GM12892 (cell line): ENCODE measurements at regions not wholly inside any gene's neighbourhood (a gene's known extent, or its start where the extent isn't known, plus 50 kb on each side); places are given as distances from the start of the nearest gene placed in this dataset.
"Not testable (repeated sequence)": the region's sequence is repeated elsewhere in the genome, so short reads cannot be mapped to it uniquely, and the experiment has no call there.

ENCODE experiments used
- DNase-seq: peaks from one replicate; pipeline ENCODE4 v3.0.0; 2011; ENCODE audit not compliant: insufficient read length
- FAIRE-seq: peaks from 2 replicates; lab custom pipeline; 2011; peaks lifted over from hg19 to GRCh38; lab: Jason Lieb, UNC
- POLR2A ChIP-seq: IDR thresholded peaks from 2 replicates; pipeline ENCODE4 v1.6.1; 2011; ENCODE audit warnings: low read depth, low read length, control low read depth
- POLR2AphosphoS5 ChIP-seq: IDR thresholded peaks from 2 replicates; pipeline ENCODE4 v1.6.1; 2011; ENCODE audit warnings: low read depth, low read length, control low read depth
- TAF1 ChIP-seq: IDR thresholded peaks from 2 replicates; pipeline ENCODE4 v1.6.1; 2011; ENCODE audit warnings: low read depth, mild to moderate bottlenecking, control low read depth, low read length, borderline replicate concordance

DNA sequence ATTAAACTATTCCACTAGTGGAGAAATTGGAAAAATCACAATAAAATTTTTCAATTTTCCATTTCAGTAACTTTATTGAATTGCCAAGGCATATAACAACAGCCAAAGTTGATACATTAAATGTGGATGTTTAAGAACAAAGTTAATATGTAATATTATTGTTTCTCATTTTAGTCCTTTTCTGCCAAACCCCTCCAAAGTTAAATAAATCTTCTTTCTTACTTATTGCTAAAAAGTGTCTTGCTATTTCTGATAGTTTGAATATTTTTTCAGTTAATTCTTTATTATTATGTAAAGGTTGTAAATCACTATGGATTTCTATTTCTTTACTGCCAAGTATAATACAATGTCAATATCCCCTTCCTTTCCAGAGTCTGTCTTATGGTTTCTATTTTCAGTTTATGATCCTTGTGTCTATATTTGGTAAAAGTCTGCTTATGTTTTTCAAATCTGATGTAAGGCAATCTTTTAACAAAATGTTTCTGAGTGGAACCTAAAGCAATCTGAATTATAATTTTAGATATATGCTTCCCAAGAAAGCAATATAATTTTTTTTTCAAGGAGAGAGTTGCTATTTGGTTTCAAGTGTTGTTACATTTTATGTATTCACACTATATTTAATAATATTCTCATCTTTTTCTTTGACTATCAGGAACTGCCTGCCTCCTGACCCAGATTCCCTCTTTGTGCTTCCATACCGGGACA, 80.3 kb upstream of the RHOBTB1 start:
- DNase-seq (no peak), FAIRE-seq (no peak)
- TF ChIP-seq POLR2A = no peak
- TF ChIP-seq POLR2AphosphoS5 = no peak
- TF ChIP-seq TAF1 = no peak

DNA sequence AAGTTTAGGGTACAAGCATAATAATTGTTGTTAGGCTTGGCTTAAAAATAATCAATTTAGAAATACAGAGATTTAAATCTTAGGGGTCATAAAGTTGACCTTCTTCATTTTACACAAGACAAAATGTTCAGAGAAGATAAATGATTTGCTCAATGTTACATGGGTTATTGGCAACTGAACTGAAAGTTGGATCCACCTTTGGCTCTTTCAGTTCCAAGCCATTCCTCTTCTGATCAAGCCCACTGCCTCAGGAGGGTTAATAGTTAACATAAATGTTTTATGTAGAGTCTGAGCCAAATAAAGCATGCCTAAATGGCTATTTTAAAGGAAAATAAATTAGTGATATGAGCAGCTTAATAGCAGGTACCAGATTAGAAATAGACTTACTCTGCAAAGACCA, 79.1 kb upstream of the RHOBTB1 start:
- FAIRE-seq (no peak), DNase-seq (no peak)
- no peak for TF ChIP-seq POLR2AphosphoS5
- no peak for TF ChIP-seq POLR2A
- no peak for TF ChIP-seq TAF1

DNA sequence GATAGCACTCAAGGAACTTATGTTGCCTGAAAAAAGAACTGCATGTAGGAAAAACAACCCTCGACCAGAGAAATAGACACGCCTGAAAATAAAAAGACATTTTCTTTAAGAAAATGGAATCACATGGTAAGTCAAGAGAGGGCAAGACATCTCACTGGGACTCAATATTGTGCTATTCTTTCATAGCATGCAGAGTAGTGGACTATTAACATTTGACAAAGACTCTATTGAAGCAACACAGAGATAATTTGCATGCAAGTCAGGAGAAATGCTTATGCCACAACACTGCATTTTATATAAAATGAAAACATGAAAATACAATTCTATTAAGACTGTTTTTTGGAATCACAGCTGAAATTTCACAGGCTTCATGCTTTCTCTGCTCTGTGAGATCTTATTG, 77.9 kb upstream of the RHOBTB1 start:
- FAIRE-seq (no peak), DNase-seq (no peak)
- no peak for TF ChIP-seq TAF1

DNA sequence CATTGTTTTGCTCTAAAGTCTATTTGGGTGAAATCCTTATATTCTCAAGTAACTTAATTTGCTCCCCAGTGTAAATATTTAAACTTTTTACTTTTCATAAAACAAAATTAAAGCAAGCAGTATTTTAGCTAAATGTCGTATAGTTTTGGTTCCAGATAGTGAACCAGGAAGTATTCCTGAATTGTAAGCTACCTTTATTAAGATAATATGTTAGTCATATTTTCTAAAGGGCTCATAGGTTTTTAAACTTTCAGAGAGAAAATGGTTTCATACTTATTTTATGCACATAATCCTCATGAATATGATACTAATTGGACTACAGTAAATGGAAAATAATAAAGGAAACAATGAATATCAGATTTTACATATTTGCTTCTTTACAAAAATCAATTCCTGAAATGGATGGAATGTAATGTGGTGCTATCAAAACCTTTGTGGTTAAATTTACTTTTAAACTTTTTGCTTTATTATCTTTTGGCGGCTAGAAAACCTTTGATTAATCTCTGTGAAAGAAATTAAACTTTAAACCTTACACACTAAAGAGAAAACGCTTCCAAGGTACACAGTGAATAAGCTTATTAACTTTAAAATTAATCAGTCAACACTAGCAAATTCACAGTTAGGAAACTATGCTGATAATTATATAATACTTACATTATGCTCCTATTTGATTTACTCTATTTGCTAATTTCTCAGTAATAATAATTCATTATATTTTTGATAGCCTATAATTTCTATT, 76.6 kb upstream of the RHOBTB1 start:
- FAIRE-seq (no peak), DNase-seq (no peak)
- TF ChIP-seq POLR2A (no peak), POLR2AphosphoS5 (no peak), TAF1 (no peak)

DNA sequence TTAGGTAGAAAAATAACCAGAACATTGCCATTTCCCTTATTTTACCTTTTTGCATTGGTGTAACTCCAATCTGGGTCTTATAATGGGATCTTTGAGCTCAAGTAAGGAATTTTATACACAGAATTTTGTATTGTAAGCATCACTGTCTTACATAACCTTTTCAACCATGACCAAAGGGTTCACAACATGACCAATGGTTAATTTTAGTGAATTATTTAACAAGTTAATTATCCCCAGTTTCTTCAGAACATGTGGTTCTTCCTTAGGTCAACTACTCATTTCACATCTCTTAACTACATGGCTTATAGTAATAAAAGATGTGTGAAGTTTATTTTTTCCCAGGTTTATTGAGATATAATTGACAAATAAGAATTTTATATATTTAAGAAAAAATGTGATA, 74.2 kb upstream of the RHOBTB1 start:
- no peak for DNase-seq
- TF ChIP-seq POLR2AphosphoS5 = no peak
- no peak for FAIRE-seq

DNA sequence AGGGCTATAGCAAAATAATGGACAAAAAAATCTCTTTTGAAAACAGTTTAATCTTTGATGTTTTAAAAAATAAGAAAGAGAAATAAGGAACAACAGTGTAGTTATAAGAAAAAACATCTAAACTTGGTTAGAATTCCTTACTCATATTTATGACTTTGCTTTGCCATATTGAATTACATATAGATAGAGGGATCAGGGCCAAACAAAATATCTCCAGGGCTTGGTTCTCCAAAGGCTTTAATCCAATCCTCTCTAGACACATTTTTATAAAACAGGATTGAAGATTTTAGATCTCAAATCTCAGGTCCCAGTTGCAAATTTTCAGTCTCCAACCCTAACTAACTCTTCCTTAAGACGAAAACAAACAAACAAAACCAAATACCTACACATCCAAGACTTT, 72.6 kb upstream of the RHOBTB1 start:
- FAIRE-seq (no peak), DNase-seq (no peak)
- TF ChIP-seq POLR2AphosphoS5 (no peak), POLR2A (no peak), TAF1 (no peak)

DNA sequence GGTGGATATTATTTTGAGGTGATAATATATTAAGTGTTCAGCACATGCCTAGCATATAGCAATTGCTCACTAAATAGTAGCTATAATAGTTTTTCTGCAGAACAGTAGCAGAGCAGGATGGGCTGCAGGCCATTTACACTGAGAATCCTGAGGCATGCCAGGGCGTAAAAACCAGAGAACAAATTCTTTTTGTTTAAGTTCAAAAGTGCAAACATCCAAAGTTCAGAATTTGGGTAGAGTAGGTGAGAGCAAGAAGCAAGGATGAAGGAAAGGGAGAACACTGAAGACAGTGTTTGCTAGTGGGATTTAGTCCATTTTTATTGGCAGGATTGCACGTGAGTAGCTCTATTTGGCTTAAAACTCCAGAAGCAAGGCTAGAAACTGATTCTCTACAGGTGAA, 72.0 kb upstream of the RHOBTB1 start:
- no peak for DNase-seq
- TF ChIP-seq POLR2A = no peak
- no peak for FAIRE-seq

DNA sequence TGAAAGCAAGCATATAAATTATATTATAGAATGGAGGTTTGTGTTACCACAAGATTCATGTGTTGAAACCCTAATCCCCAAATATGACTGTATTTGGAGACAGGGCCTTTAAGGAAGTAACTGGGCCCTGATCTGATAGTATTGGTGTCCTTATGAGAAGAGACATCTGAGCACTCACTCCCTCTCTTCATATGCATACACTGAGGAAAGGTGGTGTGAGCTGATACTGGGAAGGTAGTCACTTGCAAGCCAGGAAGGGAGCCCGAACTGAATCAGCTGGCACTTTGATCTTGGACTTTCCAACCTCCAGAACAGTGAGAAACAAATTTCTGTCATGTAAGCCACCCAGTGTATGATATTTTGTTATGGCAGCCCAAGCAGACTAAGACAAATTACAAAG, 66.9 kb upstream of the RHOBTB1 start:
- no peak for TF ChIP-seq TAF1
- TF ChIP-seq POLR2A = no peak
- TF ChIP-seq POLR2AphosphoS5 = no peak
- FAIRE-seq (no peak), DNase-seq (no peak)

DNA sequence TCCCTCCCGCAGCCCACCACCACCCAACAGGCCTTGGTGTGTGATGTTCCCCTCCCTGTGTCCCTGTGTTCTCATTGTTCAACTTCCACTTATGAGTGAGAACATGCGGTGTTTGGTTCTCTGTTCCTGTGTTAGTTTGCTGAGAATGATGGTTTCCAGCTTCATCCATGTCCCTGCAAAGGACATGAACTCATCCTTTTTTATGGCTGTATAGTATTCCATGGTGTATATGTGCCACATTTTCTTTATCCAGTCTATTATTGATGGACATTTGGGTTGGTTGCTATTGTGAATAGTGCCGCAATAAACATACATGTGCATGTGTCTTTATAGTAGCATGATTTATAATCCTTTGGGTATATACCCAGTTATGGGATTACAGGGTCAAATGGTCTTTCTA, 59.1 kb upstream of the RHOBTB1 start:
- not testable (repeated sequence) for FAIRE-seq

DNA sequence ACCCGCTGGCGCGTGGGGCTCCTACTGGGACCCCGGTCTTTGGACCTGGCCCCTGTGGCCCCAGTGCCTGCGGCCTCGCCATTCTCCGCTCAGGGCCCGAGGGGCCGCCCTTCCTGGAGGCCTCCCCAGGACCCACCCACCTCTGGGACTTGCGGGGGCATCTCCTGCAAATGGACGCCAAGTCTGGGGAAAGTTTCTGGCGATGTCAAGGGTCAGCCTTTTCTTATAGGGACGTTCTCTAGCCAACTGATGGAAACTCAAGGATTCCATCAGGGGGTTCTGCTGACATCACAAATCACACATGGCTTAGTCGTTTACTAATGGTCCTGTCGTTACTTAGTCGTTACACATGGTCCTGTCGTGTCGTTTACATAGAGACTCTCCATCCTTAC, 57.7 kb upstream of the RHOBTB1 start:
- FAIRE-seq (no peak), DNase-seq (no peak)
- no peak for TF ChIP-seq POLR2AphosphoS5
- TF ChIP-seq TAF1 = no peak
- no peak for TF ChIP-seq POLR2A

More for the DNA sequence above, 59.1 kb upstream of the RHOBTB1 start:
- DNase-seq = not testable (repeated sequence)

DNA sequence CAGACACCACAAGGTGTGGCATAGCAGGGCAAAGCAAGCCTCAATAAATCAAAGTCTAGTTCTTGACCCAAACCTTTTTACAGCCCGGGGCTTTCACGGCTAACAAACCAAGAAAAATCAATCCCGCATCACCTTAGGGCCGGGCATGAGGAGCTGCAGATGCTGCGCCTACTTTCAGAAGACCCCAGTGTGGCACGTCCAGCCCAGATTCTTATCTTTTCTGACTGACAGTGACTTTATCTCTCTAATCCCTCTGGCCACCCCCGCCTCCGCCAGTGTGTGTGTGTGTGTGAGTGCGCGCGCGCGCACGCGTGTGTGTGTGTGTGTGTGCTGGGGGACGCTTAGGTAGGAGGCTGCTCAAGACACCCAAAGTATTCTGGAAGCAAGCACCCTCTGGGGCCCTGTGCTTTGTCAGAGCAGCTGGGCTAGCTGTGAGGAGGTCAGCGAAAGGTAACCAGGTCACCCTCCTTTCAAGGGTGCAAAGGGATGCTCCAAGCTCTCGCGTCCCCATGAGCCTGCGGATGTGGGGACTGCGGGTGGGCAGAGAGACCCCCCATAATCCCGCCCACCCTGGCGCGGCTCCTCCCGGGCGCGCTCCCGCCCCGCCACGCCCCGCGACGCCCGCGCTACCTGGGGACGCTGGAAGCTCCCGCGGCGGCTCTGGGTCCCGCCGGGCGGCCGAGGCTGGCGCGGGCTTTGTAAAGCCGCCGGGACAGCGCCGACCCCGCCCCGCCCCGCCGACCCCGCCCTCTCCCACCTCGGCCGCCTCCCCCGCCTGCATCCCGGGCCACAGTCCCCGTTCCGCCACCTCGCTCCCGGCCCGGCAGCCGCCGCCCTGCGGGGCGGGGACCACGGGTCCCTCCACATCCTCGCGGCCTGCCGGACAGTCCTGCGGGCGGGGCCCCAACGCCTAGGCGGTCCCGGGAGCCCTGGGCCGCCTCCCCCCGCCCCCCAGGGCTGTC, 57.1 kb upstream of the RHOBTB1 start:
- FAIRE-seq = no peak
- peak; percentile 4 for DNase-seq
- TF ChIP-seq TAF1 (no peak), POLR2A (no peak), POLR2AphosphoS5 (no peak)

DNA sequence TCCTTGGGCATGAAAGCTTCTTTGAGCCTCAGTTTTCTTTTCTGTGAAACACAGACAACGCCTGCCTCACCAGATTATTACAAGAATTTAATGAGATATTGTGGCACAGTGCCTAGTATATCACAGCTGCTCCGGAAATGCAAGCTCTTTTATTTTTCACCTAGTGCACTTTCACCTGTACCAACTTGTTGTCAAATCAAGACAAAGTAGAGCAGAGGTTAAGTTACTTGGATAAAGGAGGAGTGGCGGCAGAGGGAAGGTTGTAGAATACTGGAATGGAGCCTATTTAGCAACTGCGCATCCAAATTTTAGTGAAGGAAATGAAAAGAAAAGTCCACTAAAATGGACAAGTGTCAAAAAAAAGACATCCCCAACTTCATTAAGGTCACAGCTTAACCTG, 54.9 kb upstream of the RHOBTB1 start:
- TF ChIP-seq TAF1 (no peak), POLR2A (no peak), POLR2AphosphoS5 (no peak)
- no peak for DNase-seq
- FAIRE-seq = no peak
